Astrocyte of the cerebellum (primary cell): ENCODE measurements at regions not wholly inside any gene's neighbourhood (a gene's known extent, or its start where the extent isn't known, plus 50 kb on each side); places are given as distances from the start of the nearest gene placed in this dataset.

Source experiments
- DNase-seq: peaks from one replicate; pipeline ENCODE4 v3.0.0-alpha.2; 2011; ENCODE audit warnings: low read depth
- H3K4me3 ChIP-seq: 2 replicates; pipeline ENCODE4 v1.5.1; 2011; ENCODE audit warnings: mild to moderate bottlenecking, low read depth, low read length, moderate library complexity
- CTCF ChIP-seq: IDR thresholded peaks from 2 replicates; pipeline ENCODE4 v1.5.1; 2012; ENCODE audit warnings: low read length, low read depth, moderate library complexity, mild to moderate bottlenecking; ENCODE audit errors: missing control alignments
- in situ Hi-C: cut with HindIII; loops from 2 replicates; pipeline ENCODE4 v1.10.0; 2017; ENCODE audit warnings: low sequenced_read_pairs

- no peak for TF ChIP-seq CTCF
- in situ Hi-C loops = no loop called here
- H3K4me3 ChIP-seq = no peak overlapping the region
- DNase-seq = no peak
These were observed 160.8 kb downstream of the GXYLT1 start for GRCh38 chr12:41983856-41984255.

DNA sequence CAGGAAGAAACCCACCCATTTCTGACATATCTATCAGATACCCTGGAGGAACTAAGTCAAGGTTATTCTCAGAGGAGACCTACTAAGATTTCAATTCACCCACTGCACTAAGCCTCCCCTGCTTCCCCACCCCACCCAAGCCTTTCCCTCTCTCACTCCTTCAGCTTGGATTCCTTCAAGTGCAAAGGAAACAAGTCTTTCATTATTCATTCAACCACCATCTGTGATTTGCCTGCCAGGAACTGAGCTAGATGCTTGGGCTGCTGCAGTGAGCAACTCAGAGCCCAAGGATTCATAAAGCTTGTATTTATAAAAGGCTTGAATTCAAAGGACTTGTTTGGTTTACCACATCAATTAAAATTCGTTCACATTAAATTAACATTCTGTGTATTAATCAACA, 161.3 kb downstream of the GXYLT1 start:
- TF ChIP-seq CTCF = no peak
- in situ Hi-C loops = no loop called here
- H3K4me3 ChIP-seq = no peak overlapping the region
- DNase-seq = no peak

GRCh38 chr12:41981758-41982157, 162.9 kb downstream of the GXYLT1 start:
- DNase-seq = no peak
- TF ChIP-seq CTCF = no peak
- in situ Hi-C loops = no loop called here
- no peak overlapping the region for H3K4me3 ChIP-seq

- H3K4me3 ChIP-seq = no peak overlapping the region
- in situ Hi-C loops = no loop called here
- no peak for DNase-seq
- no peak for TF ChIP-seq CTCF
These were observed 163.7 kb downstream of the GXYLT1 start for GRCh38 chr12:41981013-41981412.

GRCh38 chr12:41980390-41980789, 164.3 kb downstream of the GXYLT1 start:
- DNase-seq = no peak
- no peak overlapping the region for H3K4me3 ChIP-seq
- in situ Hi-C loops = no loop called here
- no peak for TF ChIP-seq CTCF

DNA sequence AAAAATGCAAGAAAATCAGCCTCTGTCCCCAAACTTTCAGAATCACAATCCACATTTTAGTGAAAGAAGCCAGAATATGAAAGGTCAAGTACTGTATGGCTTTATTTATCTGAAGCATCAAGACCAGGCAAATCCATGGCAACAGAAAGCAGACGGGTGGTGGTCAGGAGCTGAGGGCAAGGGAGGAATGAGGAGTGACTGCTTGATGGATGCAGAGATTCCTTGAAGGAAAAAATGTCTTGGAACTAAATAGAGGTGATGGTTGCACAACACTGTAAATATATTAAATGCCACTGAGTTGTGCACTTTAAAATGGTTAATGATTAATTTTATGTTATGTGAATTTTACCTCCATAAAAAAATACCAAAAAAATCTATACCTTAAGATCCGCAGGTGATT, 165.1 kb downstream of the GXYLT1 start:
- no peak for DNase-seq
- in situ Hi-C loops = no loop called here
- H3K4me3 ChIP-seq = no peak overlapping the region
- no peak for TF ChIP-seq CTCF

GRCh38 chr12:41972598-41972997, 172.1 kb downstream of the GXYLT1 start:
- in situ Hi-C loops = no loop called here
- no peak overlapping the region for H3K4me3 ChIP-seq
- DNase-seq = no peak
- TF ChIP-seq CTCF = no peak
